Head of caudate nucleus (tissue), 42 donors: ENCODE measurements at regions not wholly inside any gene's neighbourhood (a gene's known extent, or its start where the extent isn't known, plus 50 kb on each side); places are given as distances from the start of the nearest gene placed in this dataset.
A peak's percentile ranks its signal among the peaks of the same experiment; 100 is the strongest.

Experiments
- DNase-seq, 42 donors: peaks; one replicate each; pipeline versions ENCODE4 v3.0.0 to v3.0.0-alpha.2; 2020 to 2021; ENCODE audit warnings: mixed read lengths in 7 of 42
- intact Hi-C: fragments of 100-400 bp; cut with DNase I; formaldehyde crosslinking; loops from one replicate; pipeline ENCODE4 v1.15.0; 2022

GRCh38 chr1:36696261-36696940 lies 213.7 kb upstream of the CSF3R start:
- intact Hi-C loops, result no loop called here
- DNase-seq, result no peak

GRCh38 chr1:36693603-36694002 lies 210.9 kb upstream of the CSF3R start:
- peak in 1 of 42 donors; percentile 10 for DNase-seq
- intact Hi-C loops, result no loop called here

- peak in 31 of 42 donors; percentile 8 to 68 (median 42) for DNase-seq
- intact Hi-C loops, result no loop called here
Observed at GRCh38 chr1:36693161-36693525, 210.4 kb upstream of the CSF3R start.

GRCh38 chr1:36692465-36693160 lies 209.9 kb upstream of the CSF3R start:
- intact Hi-C loops, result no loop called here
- peak in 1 of 42 donors; percentile 19 for DNase-seq

GRCh38 chr1:36691374-36691773 lies 208.7 kb upstream of the CSF3R start:
- DNase-seq, result peak in 1 of 42 donors; percentile 15
- intact Hi-C loops, result no loop called here

GRCh38 chr1:36689992-36690391 lies 207.3 kb upstream of the CSF3R start:
- no peak for DNase-seq
- intact Hi-C loops, result no loop called here

- intact Hi-C loops, result no loop called here
- DNase-seq, result peak in 1 of 42 donors; percentile 15
Observed at GRCh38 chr1:36687312-36687711, 204.6 kb upstream of the CSF3R start.

GRCh38 chr1:36675931-36676562 lies 193.3 kb upstream of the CSF3R start:
- peak in 1 of 42 donors; percentile 7 for DNase-seq
- intact Hi-C loops, result no loop called here

- intact Hi-C loops, result no loop called here
- peak in 1 of 42 donors; percentile 7 for DNase-seq
Observed at GRCh38 chr1:36675106-36675505, 192.4 kb upstream of the CSF3R start.

- DNase-seq, result peak in 1 of 42 donors; percentile 4
- intact Hi-C loops, result no loop called here
Observed at GRCh38 chr1:36673202-36673601, 190.5 kb upstream of the CSF3R start.

- intact Hi-C loops, result no loop called here
- DNase-seq, result no peak
Observed at GRCh38 chr1:36669262-36669661, 186.5 kb upstream of the CSF3R start.

GRCh38 chr1:36667836-36668235 lies 185.1 kb upstream of the CSF3R start:
- DNase-seq, result no peak
- intact Hi-C loops, result no loop called here

- DNase-seq, result no peak
- intact Hi-C loops, result no loop called here
Observed at GRCh38 chr1:36667256-36667655, 184.5 kb upstream of the CSF3R start.

GRCh38 chr1:36665478-36666080 lies 182.9 kb upstream of the CSF3R start:
- DNase-seq, result peak in 1 of 42 donors; percentile 3

GRCh38 chr1:36664571-36665287 lies 182.0 kb upstream of the CSF3R start:
- intact Hi-C loops, result no loop called here
- peak in 4 of 42 donors; percentile 10 to 33 (median 14) for DNase-seq

More at GRCh38 chr1:36665478-36666080, 182.9 kb upstream of the CSF3R start:
- intact Hi-C loops, result no loop called here

GRCh38 chr1:36663772-36664430 lies 181.2 kb upstream of the CSF3R start:
- peak in 1 of 42 donors; percentile 9 for DNase-seq
- intact Hi-C loops, result no loop called here

GRCh38 chr1:36658838-36659237 lies 176.1 kb upstream of the CSF3R start:
- peak in 1 of 42 donors; percentile 16 for DNase-seq
- intact Hi-C loops, result no loop called here

GRCh38 chr1:36657826-36658225 lies 175.1 kb upstream of the CSF3R start:
- intact Hi-C loops, result no loop called here

GRCh38 chr1:36656838-36657237 lies 174.1 kb upstream of the CSF3R start:
- intact Hi-C loops, result no loop called here
- no peak for DNase-seq

More at GRCh38 chr1:36657826-36658225, 175.1 kb upstream of the CSF3R start:
- DNase-seq, result peak in 29 of 42 donors; percentile 12 to 61 (median 35)
